Fibroblast of skin of abdomen (primary cell): ENCODE measurements at regions not wholly inside any gene's neighbourhood (a gene's known extent, or its start where the extent isn't known, plus 50 kb on each side); places are given as distances from the start of the nearest gene placed in this dataset.

Experiments
- DNase-seq: peaks from one replicate; pipeline ENCODE4 v3.0.0-alpha.2; 2013

GRCh38 chr5:96064877-96065276 is 103.2 kb upstream of the ELL2 start:
- no peak for DNase-seq

- no peak for DNase-seq
These were observed 101.2 kb upstream of the ELL2 start for GRCh38 chr5:96062836-96063235.

DNA sequence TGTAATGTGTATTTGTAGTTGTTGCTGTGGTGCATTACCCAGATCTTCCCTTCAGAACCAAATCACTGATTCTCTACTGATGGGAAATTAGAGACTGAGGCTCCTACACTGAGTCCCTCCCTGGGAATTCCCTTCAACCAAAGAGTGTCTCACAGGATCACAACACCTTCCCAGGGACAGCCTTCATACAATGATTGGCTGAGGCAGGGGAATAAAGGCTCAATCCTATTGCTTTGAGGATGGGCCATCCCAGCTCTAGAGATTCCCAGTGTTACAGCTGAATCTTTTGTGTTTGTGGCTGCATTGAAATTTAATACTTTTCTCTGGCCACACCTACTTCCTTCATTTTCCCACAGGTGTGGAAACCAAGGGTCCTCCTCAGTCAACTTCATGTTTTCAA is 96.4 kb upstream of the ELL2 start:
- DNase-seq, result no peak

DNA sequence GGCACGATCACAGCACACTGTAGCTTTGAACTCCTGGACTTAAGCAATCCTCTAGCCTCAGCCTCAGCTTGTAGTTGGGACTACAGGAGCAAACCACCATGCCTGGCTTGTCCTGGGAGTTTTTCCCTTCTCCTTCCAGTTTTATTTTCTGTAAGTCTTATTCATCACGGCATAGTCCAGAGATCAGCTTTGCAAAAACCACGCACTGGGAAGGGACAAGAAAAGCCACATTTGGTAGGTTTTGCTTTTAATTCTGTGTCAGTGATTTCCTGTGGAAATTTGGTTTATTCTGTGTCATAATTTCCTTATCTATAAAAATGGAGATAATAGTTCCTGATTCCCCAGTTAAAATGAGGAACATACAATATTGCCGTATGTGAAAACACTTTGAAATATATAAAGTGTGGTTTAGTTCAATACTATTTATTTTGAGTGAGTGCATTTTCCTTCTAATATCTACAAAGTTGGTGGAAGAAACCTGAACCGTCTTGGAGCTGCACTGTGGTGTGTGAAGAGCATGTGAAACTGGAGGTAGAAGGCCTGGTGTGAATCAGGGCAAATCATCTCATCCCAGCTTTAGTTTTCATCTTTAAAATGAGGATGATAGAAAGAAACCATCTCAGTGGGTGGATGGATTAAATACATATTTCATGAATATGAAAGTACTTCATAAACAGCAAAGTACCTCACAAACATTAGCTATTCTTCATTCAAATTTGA is 92.8 kb upstream of the ELL2 start:
- no peak for DNase-seq

DNA sequence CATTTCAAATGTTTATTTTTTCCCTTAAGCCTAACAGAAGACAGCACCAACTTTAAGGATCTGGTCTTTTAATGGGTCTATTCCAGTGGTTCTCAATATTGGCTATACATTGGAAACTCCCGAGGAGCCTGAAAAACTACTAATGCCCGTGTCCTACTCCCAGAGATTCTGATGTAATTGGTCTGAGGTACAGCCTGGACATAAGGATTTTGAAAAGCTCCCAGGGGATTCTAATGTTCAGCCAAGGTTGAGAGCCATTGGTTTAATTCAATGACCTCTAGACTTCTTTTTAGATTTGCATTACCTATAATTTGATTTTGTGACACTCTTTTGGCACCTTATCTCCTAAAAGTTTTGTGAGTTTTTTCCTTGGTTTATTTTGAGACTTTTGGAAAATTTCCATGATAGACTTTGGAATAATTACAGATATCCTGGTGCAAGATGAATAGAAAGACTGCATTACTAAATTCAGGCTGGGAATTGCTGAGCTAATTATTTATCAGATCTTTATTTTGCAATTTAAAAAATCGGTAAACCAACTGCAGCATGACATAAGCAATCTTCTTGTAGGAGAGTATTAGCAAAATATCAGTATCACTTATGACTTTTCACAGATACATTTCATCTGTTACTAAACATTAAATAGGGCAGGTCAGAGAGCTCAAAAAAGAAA is 91.5 kb upstream of the ELL2 start:
- DNase-seq, result no peak

DNA sequence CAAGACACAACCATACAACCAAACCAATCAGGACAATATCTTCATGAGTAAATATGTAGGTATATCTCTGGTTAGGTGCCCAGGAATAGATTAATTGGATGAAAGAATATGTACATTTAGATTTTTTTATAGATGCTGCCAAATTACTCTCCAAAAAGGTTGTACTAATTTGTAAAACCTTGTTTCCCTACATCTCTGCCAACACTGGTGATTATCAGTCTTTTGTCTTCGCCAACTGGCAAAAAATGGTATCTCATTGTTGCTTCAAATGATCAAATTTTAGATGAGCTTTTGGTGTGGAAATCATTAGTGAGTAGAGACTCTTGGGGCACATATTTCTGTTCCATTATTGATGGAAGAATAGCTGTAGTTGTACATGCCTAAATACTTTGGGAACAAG is 90.7 kb upstream of the ELL2 start:
- DNase-seq, result no peak

- DNase-seq, result no peak
These were observed 89.8 kb upstream of the ELL2 start for GRCh38 chr5:96051401-96051830.

GRCh38 chr5:96050273-96050880 is 88.7 kb upstream of the ELL2 start:
- DNase-seq, result no peak

DNA sequence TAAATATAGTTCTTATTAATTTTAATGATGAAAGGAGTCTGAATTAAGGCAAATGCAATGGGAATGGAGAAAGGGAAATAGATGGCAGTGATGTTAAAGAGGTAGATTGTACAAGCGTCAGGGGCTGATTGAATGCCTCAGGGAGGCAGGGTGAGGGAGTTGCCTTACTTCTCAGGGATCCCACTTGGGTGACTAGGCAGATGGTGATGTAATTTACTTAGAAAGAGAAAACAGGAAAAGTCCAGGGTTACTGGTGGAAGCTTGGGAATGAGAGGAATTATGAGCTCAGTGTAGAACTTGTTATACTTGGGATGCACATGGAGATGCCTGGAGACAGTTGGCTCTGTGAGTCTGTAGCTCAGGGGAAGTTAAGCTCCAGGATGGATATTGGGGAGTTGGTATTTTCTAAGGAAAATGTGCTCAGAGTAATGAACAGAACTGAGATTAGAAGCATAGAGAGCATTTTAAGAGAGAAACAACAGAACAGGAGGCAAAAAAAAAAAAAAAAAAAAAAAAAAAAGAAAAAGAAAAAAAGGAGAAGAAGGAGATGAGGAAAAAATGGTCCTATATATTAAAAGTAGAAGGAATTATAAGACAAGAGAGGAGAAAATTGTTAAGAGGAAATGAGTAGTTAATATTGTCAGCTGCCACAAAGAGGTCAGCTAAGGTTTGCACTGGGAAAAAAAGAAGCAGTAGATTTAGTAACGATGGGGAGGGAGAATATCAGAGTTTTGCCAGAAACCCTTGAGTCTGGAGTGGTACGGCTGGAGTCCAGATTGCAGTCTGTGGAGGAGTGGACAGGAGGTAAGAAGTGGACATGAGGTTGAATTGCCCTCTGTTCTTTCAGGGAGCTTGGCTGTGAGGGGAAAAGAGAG is 88.0 kb upstream of the ELL2 start:
- DNase-seq, result peak; percentile 86

DNA sequence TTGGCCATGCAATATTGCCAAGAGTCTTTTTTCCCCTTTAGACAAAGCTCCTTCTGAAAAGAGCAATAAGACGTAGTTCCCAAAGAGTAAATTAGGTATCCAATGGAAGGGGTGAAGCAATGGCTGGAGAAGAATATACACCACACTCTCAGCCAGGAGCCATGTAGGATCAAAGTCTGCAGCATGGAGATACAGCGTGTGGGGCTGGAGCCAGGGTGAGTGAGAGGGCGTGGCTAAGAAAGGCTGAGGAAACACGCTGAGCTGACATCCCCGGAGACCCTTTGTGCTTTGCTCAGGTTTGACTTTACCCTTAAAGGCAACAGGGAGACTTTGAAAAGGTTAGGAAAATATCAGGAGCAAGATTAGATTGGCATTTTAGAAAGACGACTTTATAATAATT is 87.1 kb upstream of the ELL2 start:
- no peak for DNase-seq

- DNase-seq, result no peak
These were observed 84.2 kb upstream of the ELL2 start for GRCh38 chr5:96045888-96046287.

DNA sequence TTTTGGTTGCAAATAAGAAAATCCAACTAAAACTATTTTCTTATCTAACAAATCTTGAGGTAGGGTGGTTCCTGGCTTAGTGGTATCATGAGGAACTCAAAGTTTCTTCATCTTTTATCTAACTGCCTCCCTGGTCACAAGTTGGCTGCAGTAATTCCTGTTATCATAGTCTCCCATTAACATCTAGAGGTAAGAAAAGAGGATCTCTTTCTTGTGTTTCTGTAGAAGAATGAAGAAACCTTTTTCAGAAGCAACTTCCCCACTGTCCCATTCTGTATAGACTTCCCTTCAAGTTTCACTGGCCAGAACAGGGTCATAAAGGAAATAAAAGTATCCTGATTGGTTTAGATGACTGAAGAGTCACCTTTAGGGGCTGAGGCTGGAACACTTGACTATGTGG is 81.8 kb upstream of the ELL2 start:
- no peak for DNase-seq

DNA sequence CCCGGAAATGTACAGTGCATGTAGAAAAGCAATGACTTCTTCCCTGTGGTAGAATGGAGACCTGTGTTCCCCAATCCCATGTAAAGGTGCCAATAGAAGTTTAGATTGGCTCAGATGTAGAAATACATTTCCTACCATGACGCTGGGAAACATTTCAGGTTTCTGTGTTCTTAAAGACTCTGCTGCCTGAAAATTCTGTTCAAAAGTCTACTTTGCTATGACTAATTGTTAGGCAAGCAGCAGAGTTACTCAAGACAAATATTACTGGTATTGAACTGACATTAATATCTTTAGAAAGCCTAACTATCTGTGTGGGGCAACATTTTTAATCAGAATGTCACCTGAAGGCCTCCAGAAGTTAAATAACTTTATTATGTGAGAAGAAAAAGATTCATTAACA is 75.5 kb upstream of the ELL2 start:
- no peak for DNase-seq

GRCh38 chr5:96036301-96036700 is 74.7 kb upstream of the ELL2 start:
- no peak for DNase-seq

- no peak for DNase-seq
These were observed 74.1 kb upstream of the ELL2 start for GRCh38 chr5:96035796-96036195.

GRCh38 chr5:96033116-96033515 is 71.5 kb upstream of the ELL2 start:
- no peak for DNase-seq

DNA sequence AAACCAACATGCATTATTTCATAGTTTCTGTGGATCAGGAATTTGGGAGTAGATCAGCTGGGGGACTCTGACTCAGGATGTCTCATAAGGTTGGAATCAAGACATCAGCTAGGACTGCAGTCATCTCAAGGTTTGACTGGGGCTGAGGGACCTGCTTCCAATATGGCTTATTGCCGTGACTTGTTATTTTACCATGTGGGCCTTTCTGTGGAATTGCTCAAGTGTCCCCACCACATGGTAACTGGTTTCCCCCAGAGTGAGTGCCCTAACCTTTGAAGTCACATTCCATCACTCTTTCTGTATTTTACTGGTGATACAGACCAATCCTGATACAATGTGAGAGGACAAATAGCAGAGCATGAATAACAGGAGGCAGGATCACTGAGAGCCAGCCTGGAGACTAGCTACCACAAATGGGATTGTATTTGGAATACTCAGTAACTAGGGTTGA is 70.2 kb upstream of the ELL2 start:
- DNase-seq, result peak; percentile 91

GRCh38 chr5:96031180-96031579 is 69.5 kb upstream of the ELL2 start:
- no peak for DNase-seq

GRCh38 chr5:96026406-96027041 is 64.9 kb upstream of the ELL2 start:
- DNase-seq, result peak; percentile 93

DNA sequence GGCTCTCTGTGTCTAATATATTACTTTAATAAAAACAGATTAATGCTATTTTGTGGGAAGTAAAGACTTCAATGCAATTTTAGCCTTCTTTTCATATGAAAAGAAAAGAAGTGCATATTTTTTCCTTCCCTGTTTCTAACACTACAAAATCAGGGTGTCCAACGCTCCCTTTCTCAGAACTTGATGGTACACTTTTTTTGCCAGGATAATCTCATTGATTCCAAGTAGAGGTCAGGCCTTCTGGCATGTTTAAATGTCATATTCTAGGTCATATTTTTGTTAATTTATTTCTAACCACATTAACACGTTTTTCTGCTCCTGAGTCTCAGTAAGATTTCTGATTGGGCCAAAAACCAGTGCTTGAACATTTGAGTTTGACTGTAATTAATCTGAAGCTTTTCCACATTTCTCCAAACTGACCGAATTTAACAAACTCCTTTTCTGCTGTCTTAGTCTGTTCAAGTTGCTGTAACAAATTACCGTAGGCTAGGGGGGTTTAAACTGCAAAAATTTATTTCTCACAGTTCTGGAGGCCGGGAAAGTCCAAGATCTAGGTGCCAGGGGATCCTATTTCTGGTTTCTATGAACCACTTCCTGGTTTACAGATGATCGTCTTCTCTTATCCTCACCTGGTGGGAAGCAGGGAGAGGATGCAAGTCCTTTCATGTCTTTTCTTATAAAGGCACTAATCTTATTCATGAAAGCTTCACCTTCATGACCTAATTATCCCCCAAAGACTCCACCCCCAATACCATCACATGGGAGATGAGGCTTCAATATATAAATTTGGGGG is 63.2 kb upstream of the ELL2 start:
- DNase-seq, result no peak

DNA sequence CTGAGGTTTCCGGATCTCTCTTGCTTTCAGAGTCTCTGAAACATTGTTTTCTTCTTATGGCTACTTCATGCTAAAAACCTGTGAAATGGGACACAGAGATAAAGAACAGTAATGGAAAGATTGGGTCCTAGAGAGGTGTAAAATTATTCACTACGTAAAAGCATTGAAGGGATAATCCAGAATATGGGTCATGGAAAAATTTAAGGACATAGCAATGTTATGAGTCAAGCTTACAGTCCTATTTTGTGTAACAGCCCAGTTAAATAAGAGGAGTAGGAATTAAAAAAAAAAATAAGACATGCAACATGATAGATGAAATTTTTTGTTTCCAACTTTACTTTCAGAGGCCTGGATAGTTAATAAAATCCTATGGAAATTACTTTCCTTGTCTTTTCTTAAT is 61.9 kb upstream of the ELL2 start:
- peak; percentile 75 for DNase-seq

DNA sequence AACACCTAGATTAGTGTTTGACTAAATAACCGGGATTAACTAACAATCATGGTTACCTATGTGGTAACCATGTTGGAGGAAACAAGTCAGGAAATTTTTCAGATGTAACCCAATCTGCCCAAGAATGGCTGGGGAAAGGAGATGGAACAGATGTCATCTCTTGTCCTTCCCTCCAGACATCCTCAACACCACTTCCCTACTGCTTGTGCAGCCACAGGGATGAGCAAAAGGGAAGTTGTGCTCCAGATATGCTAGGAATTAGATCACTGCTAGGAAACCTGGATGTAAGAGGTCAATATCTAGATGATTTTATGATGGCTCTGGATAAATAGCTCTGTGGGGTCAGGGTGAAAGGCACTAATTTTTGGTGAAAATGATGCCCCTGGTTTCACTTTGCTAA is 61.3 kb upstream of the ELL2 start:
- peak; percentile 27 for DNase-seq
